ENCODE measurements at regions not wholly inside any gene's neighbourhood (a gene's known extent, or its start where the extent isn't known, plus 50 kb on each side); places are given as distances from the start of the nearest gene placed in this dataset.

GRCh38 chrX:16451334-16451733 lies 198.6 kb upstream of the S100G start:
- no peak for DNase-seq (ENCODE audit: low read depth)

DNA sequence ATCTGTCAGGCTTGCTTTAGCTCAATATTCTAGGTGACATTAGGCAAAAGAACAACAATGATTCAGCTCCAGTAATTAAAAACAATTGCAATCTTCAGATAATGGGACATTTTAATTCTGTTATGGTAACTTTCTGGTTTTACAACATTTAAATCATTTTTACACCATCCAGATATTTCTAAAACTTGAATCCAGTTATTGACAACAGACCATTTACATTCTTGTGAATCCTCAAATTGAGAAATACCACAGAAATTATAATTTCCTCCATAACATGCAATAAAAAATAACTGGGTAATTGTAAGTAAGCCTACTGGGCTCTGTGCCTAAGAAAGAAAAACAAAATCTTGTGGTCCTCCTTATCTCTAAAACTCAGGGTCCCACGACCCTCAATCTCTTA lies 195.0 kb upstream of the S100G start:
- DNase-seq (ENCODE audit: low read depth): no peak

- no peak for DNase-seq (ENCODE audit: low read depth)
These were observed 192.7 kb upstream of the S100G start for GRCh38 chrX:16457239-16457638.

GRCh38 chrX:16458208-16458607 lies 191.8 kb upstream of the S100G start:
- DNase-seq (ENCODE audit: low read depth): no peak

DNA sequence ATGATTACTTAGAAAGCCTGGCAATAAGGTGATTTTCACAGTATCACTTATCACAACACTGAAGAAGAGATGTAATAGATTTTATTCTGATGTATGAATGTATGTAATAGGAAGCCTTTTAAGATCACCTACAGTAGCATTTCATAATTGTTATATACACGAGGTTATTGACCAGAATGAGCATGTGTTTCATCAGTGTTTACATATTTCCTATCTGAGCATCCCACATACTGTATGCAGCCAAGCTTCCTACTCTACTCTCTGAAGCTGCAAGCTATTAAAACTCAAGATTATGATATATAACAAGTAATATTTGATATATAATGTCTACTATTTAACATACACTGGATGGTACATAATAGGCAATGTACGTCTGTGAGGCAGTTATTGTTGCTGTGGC lies 190.9 kb upstream of the S100G start:
- no peak for DNase-seq (ENCODE audit: low read depth)

DNA sequence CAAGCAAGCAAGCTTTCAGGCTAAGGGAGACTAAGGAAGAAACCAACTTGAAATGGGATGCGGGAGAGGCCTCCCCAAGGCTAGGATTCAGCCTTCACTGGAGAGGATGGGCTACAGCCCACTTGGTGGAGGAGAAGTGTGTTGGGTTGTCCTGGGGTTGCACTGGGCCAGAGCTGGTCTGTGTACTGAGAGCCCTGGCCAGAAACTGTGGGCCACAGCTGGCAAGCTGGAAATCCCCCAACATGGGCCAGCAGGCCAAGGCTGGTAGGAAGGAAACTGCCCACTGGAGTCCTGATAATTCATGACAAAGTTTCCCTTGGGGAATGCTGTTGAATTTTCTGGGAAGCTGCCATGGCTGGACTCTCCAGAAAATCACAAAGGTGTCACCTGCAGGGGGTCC lies 188.0 kb upstream of the S100G start:
- DNase-seq (ENCODE audit: low read depth): no peak

DNA sequence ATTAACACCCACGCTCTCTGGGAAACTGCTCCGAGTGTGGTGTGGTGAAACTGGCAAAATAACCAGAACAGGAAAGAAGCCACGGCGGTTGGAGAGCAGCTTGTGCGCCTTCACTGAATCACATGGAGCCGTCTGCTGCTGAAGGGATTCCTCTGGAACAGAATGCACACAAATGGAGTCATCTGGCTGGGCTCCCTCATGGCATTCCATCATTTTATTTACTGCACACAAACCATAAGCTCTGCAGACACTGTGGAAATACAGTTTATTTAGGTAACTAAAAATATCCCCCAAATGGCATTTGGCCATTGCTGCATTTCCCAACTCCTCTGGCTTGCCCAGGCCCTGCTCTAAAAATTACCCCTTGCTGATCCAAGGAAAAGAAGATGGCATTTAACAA lies 187.0 kb upstream of the S100G start:
- DNase-seq (ENCODE audit: low read depth): no peak

GRCh38 chrX:16464369-16464768 lies 185.6 kb upstream of the S100G start:
- DNase-seq (ENCODE audit: low read depth): no peak

GRCh38 chrX:16465081-16465876 lies 184.7 kb upstream of the S100G start:
- DNase-seq (ENCODE audit: low read depth): no peak

GRCh38 chrX:16466640-16467432 lies 183.1 kb upstream of the S100G start:
- no peak for DNase-seq (ENCODE audit: low read depth)

GRCh38 chrX:16469870-16470269 lies 180.1 kb upstream of the S100G start:
- DNase-seq (ENCODE audit: low read depth): no peak

DNA sequence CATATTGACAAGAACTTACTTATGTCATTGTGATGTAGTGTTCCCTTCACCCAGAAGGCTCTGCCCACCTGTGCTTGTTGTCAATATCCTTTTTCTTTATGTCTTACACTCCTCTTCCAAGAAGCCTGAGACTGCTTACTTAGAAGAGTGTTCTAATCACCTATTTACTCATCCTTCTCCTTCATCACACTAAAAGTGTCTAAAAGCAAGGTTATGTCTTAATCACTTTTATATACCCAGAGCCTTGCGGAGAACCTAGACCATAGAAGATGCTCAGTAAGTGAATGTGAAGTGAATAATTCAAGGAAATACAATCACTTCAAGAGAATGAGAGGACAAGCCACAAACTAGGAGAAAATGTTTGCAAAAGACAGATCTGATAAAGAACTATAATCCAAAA lies 177.6 kb upstream of the S100G start:
- no peak for DNase-seq (ENCODE audit: low read depth)

DNA sequence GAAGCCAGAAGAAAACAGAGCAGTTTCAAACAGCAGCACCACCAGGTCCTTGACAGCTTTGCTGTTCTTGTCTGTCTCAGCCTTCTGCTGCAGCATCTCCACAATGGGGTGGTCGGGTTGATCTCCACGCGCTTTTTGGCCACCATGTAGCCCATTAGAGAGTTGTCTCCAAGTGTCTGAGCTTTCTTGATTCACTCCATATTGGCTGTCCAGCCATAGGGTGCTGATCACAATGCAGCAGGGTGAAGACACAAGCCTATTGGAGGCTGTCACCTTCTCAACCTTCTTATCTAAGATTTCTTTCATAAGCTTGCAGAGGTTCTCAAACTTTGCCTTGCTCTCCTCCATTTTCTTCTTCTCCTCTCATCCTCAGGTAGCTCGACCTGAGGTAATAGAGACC lies 175.4 kb upstream of the S100G start:
- DNase-seq (ENCODE audit: low read depth): no peak

DNA sequence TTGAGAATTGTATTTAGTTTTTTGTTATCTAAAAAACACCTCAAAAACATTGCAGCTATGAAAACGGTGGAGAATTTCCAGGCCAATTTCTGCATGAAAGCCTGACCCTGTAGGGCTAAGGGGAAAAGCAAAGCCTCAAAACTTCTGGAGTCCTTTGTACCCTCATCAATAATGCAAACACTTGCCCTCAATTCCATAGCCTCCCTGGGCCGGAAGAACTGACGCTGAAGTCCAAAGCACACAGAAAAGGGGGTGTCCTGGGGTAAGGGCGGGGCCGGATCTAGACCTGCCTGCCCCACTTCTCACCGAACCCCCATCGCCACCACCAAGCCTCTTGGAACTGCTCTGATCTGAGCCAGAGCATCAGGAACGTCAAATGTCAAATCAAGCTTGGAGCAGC lies 173.9 kb upstream of the S100G start:
- DNase-seq (ENCODE audit: low read depth): no peak

DNA sequence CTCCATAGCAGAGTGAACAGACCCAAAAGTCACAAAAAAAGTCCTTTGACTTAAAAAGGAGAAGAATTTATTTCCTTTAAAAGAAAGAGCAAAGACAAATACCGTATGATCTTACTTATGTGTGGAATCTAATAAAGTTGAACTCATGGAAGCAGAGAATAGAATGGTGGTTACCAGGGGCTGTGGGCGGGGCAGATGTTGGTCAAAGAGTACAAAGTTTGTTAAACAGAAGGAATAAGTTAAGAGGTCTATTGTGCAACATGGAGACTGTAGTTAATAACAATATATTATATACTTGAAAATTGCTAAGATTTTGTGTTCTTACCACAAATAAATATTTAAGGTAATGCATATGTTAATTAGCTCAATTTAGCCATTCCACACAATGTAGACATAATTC lies 173.3 kb upstream of the S100G start:
- DNase-seq (ENCODE audit: low read depth): no peak

DNA sequence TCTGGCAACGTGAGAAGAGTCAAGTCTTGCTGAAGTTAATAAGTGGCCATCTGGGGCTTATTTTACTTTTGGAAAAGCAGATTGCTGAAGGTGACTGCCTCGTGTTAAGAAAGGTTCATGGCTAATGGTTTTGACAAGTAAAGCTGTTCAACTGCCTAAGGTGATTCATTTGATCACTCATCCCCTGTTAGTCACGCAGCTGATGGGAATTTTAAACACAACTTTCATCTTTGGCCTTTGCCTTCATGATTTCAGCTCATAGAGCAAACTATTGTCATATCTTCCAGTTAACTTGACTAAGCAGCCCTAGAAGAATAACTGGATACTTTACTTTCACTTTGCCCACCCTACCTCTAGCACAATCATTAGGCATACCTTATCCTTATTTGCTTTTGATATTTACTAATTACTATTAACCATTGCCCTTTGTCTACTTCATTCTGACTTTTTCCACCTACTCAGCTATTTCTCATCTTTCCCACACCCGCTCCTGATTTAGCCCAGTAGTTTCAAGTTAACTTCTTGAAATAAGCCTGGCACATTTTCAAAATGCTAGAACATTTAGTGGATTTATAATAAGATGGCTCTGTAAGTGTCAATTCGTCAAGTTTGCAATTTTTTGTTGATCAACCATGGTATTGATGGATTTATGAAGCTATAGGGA lies 170.6 kb upstream of the S100G start:
- peak; percentile 1 for DNase-seq (ENCODE audit: low read depth)

- no peak for DNase-seq (ENCODE audit: low read depth)
These were observed 169.9 kb upstream of the S100G start for GRCh38 chrX:16480049-16480448.

DNA sequence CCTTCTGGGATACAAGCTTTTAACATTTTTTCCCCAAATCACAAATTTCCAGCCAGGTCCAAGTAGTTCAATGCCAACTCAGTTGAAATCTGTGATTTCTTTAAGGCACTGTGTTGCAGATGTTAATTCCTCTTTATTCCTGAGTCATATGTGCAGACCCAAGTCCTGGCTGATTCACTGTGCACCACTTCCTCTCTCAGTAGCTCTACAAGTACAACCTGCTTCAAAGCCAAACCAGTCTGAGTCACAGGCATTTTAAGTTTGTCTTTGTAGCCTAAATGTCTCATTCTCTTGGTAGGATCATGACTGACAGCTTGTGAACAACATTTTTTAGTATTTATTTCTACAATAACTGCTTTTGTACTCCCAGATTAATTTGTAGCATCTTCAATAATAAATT lies 165.6 kb upstream of the S100G start:
- peak; percentile 33 for DNase-seq (ENCODE audit: low read depth)

DNA sequence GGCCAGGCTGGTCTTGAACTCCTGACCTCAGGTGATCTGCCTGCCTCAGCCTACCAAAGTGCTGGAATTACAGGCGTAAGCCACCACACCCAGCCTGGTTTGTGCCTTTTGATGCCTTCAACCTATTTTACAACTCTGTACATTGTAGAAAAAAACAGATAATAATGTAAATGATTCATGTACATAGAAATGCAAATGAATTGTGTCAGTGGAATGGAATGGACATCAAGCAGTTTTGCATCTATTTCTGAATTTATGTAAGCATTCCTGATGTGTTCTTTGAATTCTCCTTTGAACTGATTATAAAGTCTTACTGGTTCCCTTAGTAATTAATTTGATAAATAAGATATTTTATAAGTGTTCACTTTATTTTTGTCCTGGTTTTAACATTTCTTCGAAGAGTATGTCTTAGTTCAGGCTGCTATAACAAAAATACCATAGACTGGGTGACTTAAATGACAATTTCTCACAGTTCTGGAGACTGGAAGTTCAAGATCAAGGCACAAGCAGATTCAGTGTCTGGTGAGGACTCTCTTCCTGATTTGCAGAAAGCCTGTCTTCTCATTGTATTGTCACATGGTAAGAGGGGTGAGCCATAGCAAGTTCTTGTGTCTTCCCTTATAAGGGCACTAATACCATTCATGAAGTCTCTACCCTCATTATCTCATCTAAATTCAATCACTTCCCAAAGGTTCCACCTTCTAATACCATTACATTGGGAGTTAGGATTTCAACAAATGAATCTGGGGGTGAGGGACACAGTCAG lies 162.2 kb upstream of the S100G start:
- no peak for DNase-seq (ENCODE audit: low read depth)

- DNase-seq (ENCODE audit: low read depth): no peak
These were observed 161.0 kb upstream of the S100G start for GRCh38 chrX:16488959-16489358.

DNA sequence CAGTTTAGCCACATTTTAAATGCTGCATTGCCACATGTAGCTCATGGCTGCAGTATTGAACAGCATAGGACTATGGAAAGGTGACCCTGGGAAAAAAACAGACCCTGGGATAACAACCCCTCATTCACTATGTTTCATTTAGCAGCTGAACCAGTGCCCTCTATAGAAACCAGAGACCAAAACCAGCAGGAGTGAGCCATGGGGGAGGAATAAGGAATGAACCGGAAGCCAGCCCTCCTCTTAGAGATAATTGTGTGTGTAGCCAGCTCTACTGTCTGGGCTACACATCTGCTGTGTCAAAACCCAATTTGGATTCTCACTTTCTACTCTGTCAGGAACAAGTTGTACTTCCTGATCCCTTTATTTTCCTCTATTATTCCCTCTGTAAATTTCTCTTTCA lies 158.5 kb upstream of the S100G start:
- DNase-seq (ENCODE audit: low read depth): no peak

DNA sequence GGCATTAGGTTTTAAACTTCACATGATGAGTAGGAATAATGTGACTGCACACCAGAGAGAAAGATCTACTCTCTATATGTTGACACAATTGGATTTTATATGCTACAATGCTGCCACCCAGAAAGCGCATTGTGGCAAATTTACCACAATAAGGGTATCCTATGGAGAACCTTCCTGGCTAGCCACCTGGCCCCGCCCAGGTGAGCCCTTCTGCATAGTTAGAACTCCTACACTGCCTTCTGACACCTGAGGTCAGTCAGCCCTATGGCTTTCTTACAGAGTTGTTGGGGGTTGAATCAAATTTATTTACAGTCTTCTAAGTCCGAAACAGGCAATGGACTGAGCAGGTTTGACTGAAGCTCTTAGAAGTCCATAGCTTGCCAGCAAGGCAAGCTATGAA lies 153.8 kb upstream of the S100G start:
- DNase-seq (ENCODE audit: low read depth): no peak

Measured in stimulated activated CD4-positive, alpha-beta T cell treated with anti-CD3 and anti-CD28 coated beads, Interleukin-2, amount 100 ng/mL, for 4 hours (primary cell).